Hypothalamus (tissue), 51 donors: ENCODE measurements at regions not wholly inside any gene's neighbourhood (a gene's known extent, or its start where the extent isn't known, plus 50 kb on each side); places are given as distances from the start of the nearest gene placed in this dataset.

Experiments used
- DNase-seq, 51 donors: peaks; one replicate each; lab custom pipeline; 2025; lab: John Stamatoyannopoulos, UW

- no peak for DNase-seq
Observed at GRCh38 chrX:25066131-25066530, 50.4 kb upstream of the ARX start.
